LNCAP (cell line): ENCODE measurements at regions not wholly inside any gene's neighbourhood (a gene's known extent, or its start where the extent isn't known, plus 50 kb on each side); places are given as distances from the start of the nearest gene placed in this dataset.
A peak's percentile ranks its signal among the peaks of the same experiment; 100 is the strongest.

ENCODE experiments used
- TF ChIP-seq, protein P1 (sequence below): fragments of 450-650 bp; IDR thresholded peaks from 2 replicates; pipeline ENCODE4 v1.5.1; 2017; ENCODE audit warnings: mild to moderate bottlenecking

DNA sequence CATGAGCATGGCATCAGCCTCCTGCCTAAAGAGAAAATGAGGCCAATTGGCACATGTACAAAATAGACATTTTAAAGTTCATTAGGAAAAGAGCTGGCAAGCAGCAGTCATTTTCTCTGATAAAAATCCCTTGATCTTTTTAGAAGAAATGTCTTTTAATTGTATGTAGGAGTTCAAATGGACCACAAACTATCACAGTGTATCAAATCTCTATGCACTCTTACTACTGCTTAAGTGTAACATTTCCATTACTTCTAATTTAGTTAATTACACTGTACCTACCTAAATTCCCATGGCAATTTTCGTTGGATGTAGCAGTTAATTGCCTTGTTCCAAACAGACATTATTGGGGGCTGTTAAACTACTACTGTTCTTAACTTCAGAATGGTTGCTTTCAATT is 233.7 kb upstream of the TECRL start:
- TF ChIP-seq, protein P1, sequence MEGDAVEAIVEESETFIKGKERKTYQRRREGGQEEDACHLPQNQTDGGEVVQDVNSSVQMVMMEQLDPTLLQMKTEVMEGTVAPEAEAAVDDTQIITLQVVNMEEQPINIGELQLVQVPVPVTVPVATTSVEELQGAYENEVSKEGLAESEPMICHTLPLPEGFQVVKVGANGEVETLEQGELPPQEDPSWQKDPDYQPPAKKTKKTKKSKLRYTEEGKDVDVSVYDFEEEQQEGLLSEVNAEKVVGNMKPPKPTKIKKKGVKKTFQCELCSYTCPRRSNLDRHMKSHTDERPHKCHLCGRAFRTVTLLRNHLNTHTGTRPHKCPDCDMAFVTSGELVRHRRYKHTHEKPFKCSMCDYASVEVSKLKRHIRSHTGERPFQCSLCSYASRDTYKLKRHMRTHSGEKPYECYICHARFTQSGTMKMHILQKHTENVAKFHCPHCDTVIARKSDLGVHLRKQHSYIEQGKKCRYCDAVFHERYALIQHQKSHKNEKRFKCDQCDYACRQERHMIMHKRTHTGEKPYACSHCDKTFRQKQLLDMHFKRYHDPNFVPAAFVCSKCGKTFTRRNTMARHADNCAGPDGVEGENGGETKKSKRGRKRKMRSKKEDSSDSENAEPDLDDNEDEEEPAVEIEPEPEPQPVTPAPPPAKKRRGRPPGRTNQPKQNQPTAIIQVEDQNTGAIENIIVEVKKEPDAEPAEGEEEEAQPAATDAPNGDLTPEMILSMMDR: no peak

DNA sequence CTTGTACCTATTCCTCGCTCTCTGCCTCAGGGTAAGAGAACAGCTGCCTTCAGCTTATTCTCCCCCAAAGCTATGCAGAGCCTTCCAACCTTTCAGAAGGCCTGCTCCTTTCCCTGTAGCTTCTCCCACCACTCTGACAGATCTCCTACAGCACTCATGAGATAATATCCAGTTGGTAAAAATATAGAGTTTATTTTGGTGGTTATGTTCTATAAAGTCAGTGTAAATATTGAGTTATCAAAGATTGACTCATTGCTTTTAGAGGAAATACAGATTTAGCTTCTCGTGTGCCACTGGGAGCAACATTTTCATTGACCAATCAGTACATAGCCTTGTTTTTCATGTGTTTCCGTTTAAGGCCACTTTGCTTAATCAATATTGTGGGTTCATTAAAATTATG is 216.2 kb upstream of the TECRL start:
- TF ChIP-seq, protein P1: no peak

DNA sequence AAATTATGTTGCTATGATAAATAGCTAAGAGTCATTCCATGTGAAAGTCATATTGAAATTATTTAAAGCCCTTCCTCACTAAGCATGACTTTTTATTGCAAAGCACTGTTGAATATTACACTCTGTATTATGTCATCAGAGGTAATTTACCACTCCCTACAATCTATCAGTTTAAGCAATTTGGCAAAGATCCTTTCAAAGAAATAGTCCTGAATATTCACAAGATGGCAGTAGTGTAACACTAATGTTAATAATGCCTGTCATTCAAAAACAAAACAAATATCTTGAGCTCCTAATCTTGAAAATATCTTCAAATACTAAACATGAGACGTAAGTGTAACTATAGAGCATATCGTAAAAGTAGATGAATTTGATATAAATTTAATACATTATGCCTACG is 208.6 kb upstream of the TECRL start:
- TF ChIP-seq, protein P1: peak; percentile 61

DNA sequence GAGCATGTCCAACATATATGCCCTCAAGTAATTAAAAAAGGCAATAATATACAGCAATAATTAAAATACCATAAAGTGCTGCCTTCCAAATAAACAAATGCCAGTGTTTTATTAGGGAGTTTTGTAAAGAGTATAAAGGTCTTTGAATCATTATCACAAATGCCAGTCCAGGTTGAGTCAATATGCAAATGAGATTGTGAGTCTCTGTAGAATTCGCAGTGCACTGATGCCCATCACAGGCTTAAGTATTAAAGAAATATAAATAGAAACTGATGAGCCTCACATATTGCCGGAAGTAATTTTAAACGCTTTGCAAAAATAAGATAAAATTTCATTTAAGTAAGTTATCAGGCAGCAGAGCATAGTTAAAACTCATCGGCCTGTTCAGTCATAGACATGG is 205.0 kb upstream of the TECRL start:
- TF ChIP-seq, protein P1: no peak

DNA sequence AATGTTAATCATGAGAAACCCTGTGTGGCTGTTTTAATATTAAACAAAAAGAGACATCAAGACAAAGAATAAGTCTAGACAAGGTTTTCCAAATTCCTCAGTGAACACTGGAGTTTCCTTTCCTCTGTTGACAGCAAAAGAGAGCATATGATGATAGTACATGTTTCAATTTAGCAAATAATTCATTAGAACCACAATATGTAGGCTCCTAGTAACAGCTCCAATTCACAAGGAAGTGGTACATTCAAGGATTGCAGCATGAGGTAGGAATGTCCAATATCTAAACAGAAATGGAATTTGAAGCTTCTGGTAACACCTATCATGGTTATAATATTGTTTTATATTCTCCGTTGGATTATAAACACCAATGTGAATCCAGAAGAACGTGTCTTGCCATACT is 203.8 kb upstream of the TECRL start:
- TF ChIP-seq, protein P1: no peak

DNA sequence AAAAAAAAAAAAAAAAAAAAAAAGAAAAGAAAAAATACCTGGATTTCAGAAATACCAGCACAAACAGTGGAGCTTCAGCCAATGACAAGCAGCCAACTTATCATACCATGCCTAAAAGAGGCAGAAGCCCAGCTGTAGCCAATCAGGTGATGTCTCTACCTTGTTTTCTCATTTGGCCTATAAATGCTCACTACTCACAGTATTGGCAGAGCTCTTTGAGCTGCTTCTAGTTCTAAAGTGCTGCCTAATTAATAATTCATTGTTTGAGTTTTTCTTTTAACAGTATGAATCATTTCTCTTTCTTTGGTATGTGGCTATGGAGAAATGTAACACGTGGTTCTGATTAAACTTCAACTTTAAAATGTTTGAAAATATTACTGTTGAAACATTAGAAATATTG is 188.8 kb upstream of the TECRL start:
- TF ChIP-seq, protein P1: no peak

DNA sequence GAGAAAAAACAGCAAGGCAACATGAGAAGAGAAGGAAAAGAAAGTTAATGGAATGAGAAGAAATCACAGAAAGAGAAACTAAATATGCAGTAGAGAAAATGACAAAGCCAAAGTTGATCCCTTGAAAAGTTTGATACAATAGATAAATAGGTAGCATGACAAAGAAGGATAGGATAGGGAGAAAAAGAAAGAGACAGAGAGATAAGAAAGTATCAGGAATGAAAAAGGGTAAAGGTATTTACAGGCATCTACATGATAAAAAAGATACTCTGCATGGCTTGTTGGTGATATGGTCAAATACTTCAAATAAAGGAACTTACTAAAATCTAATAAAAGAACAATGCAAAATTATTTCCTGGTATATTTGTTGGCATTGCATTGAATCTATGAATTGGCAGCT is 185.5 kb upstream of the TECRL start:
- TF ChIP-seq, protein P1: no peak

DNA sequence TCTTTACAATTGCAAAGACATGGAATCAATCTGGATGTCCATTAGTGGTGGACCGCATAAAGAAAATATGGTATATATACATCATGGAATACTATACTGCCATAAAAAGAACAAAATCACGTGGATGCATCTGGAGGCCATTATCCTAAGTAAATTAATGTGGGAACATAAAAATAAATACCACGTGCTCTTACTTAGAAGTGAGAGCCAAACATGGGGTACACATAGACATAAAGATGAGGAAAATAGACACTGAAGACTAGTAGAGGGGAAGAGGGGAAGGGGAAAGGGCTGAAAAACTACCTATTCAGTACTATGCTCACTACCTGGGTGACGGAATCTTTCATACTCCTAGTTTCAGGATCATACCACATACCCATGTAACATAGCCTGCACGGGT is 179.3 kb upstream of the TECRL start:
- TF ChIP-seq, protein P1: no peak
